ENCODE measurements at regions not wholly inside any gene's neighbourhood (a gene's known extent, or its start where the extent isn't known, plus 50 kb on each side); places are given as distances from the start of the nearest gene placed in this dataset.

DNA sequence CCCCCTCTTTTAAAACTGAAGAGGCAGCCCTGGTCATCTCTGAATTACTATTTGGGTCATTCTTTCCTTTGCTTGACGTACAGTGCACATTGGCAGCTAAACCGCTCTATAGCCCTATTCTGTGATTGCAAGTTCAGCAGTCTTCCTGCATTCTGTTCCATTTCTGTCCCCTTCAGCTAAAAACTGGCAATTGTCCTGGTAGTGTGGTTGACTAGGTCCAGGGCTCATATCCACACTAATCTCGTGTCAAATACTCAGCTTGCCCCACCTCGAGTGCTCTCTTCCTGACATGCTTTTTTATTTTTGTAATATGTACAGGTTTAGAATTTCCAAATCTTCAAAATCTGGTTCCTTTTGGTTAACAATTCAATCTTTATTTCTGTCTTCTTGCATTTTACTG is 282.1 kb downstream of the THBS2 start:
- WGBS = 91% methylated on average over 2 of the region's 4 CpGs
- H3K4me3 ChIP-seq (ENCODE audit: insufficient read depth in 1 of 2, low read depth in 1 of 2, low read length in 2 of 2) = no peak overlapping the region

DNA sequence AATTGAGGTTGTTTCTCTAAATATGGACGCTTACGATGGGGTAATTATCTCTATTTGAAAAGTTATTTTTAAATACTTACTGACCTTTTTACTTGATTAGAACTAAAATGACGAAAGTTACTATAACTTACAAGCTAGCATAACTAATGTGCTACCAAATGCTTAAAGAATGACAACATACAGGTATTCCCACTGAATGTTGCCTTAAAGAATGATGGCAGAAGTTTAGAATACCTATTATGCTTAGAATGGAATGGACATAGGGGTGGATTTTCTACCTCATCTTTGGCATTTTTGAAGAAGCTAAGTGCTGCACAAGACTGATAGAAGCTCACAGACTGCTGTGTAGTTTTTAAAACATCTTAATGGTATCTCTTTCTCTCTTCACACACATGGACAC is 284.8 kb downstream of the THBS2 start:
- Histone ChIP-seq H3K18ac (ENCODE audit: low read depth in 1 of 2, low read length in 2 of 2) (no peak overlapping the region), H4K91ac (ENCODE audit: low read length) (no peak overlapping the region), H2AFZ (ENCODE audit: low read depth, low read length) (no peak overlapping the region), H3K14ac (ENCODE audit: low read length in 2 of 2) (no peak overlapping the region), H3K9ac (ENCODE audit: low read length) (peak overlapping the region; percentile 59), H2AK5ac (ENCODE audit: low read length, severe bottlenecking) (no peak overlapping the region), H3K4me1 (ENCODE audit: control insufficient read depth, insufficient read depth, low read depth, low read length) (peaks cover 2% of the 10 kb centered on the region), H3K4me2 (ENCODE audit: low read length, poor library complexity, severe bottlenecking) (no peak overlapping the region), H3K79me1 (replicated peaks; ENCODE audit: low read length, poor library complexity, severe bottlenecking) (no peaks in the 10 kb centered on the region), H3K4ac (ENCODE audit: low read depth in 1 of 2, low read length in 2 of 2) (no peak overlapping the region), H2BK120ac (ENCODE audit: low read depth, low read length) (no peak overlapping the region), H2BK5ac (ENCODE audit: low read depth, low read length, poor library complexity, severe bottlenecking) (no peak overlapping the region), H2BK15ac (ENCODE audit: low read depth, poor library complexity, severe bottlenecking) (no peak overlapping the region), H4K8ac (ENCODE audit: low read length) (no peak overlapping the region), H3K4me3 (ENCODE audit: insufficient read depth in 1 of 2, low read depth in 1 of 2, low read length in 2 of 2) (no peak overlapping the region), H3K27me3 (ENCODE audit: control insufficient read depth in 1 of 2, insufficient read depth in 1 of 2, low read length in 2 of 2) (no peaks in the 10 kb centered on the region), H3K9me3 (ENCODE audit: control insufficient read depth, low read length) (peaks cover 2% of the 10 kb centered on the region), H3K36me3 (ENCODE audit: control insufficient read depth in 1 of 2, insufficient read depth in 2 of 2, low read depth in 1 of 2, low read length in 2 of 2) (no peaks in the 10 kb centered on the region), H3K27ac (ENCODE audit: low read length, poor library complexity, severe bottlenecking) (no peak overlapping the region), H2BK12ac (ENCODE audit: low read length in 2 of 2) (no peak overlapping the region), H3K23ac (ENCODE audit: low read length in 2 of 2) (no peak overlapping the region)
- no CpG with 5 or more reads among the region's 3 CpGs for WGBS
- DNase-seq = no peak

More for the DNA sequence above, 282.1 kb downstream of the THBS2 start:
- Histone ChIP-seq H4K8ac (ENCODE audit: low read length) (no peak overlapping the region), H3K36me3 (ENCODE audit: control insufficient read depth in 1 of 2, insufficient read depth in 2 of 2, low read depth in 1 of 2, low read length in 2 of 2) (no peaks in the 10 kb centered on the region), H3K27me3 (ENCODE audit: control insufficient read depth in 1 of 2, insufficient read depth in 1 of 2, low read length in 2 of 2) (no peaks in the 10 kb centered on the region), H3K4ac (ENCODE audit: low read depth in 1 of 2, low read length in 2 of 2) (no peak overlapping the region), H3K14ac (ENCODE audit: low read length in 2 of 2) (no peak overlapping the region), H2AFZ (ENCODE audit: low read depth, low read length) (no peak overlapping the region), H3K4me2 (ENCODE audit: low read length, poor library complexity, severe bottlenecking) (no peak overlapping the region), H3K27ac (ENCODE audit: low read length, poor library complexity, severe bottlenecking) (no peak overlapping the region), H3K9ac (ENCODE audit: low read length) (peak overlapping the region; percentile 19), H2BK15ac (ENCODE audit: low read depth, poor library complexity, severe bottlenecking) (no peak overlapping the region), H4K91ac (ENCODE audit: low read length) (no peak overlapping the region), H3K23ac (ENCODE audit: low read length in 2 of 2) (no peak overlapping the region), H3K4me1 (ENCODE audit: control insufficient read depth, insufficient read depth, low read depth, low read length) (no peaks in the 10 kb centered on the region), H2BK12ac (ENCODE audit: low read length in 2 of 2) (no peak overlapping the region), H3K79me1 (replicated peaks; ENCODE audit: low read length, poor library complexity, severe bottlenecking) (no peaks in the 10 kb centered on the region), H2BK5ac (ENCODE audit: low read depth, low read length, poor library complexity, severe bottlenecking) (no peak overlapping the region), H2AK5ac (ENCODE audit: low read length, severe bottlenecking) (no peak overlapping the region), H3K9me3 (ENCODE audit: control insufficient read depth, low read length) (no peaks in the 10 kb centered on the region), H3K18ac (ENCODE audit: low read depth in 1 of 2, low read length in 2 of 2) (no peak overlapping the region), H2BK120ac (ENCODE audit: low read depth, low read length) (no peak overlapping the region)
- no peak for DNase-seq

GRCh38 chr6:168968228-168968627 is 285.4 kb downstream of the THBS2 start:
- H3K4me3 ChIP-seq (ENCODE audit: insufficient read depth in 1 of 2, low read depth in 1 of 2, low read length in 2 of 2) = no peak overlapping the region
- no peak overlapping the region for H2BK120ac ChIP-seq (ENCODE audit: low read depth, low read length)
- no peak overlapping the region for H3K27ac ChIP-seq (ENCODE audit: low read length, poor library complexity, severe bottlenecking)
- no peak overlapping the region for H4K91ac ChIP-seq (ENCODE audit: low read length)
- H3K36me3 ChIP-seq (ENCODE audit: control insufficient read depth in 1 of 2, insufficient read depth in 2 of 2, low read depth in 1 of 2, low read length in 2 of 2) = no peaks in the 10 kb centered on the region
- H2BK5ac ChIP-seq (ENCODE audit: low read depth, low read length, poor library complexity, severe bottlenecking) = no peak overlapping the region
- 77% methylated on average over 6 of the region's 10 CpGs for WGBS
- no peaks in the 10 kb centered on the region for H3K27me3 ChIP-seq (ENCODE audit: control insufficient read depth in 1 of 2, insufficient read depth in 1 of 2, low read length in 2 of 2)
- H3K4ac ChIP-seq (ENCODE audit: low read depth in 1 of 2, low read length in 2 of 2) = no peak overlapping the region
- no peaks in the 10 kb centered on the region for H3K79me1 ChIP-seq (replicated peaks; ENCODE audit: low read length, poor library complexity, severe bottlenecking)
- H2BK12ac ChIP-seq (ENCODE audit: low read length in 2 of 2) = no peak overlapping the region
- no peak overlapping the region for H2BK15ac ChIP-seq (ENCODE audit: low read depth, poor library complexity, severe bottlenecking)
- H3K9ac ChIP-seq (ENCODE audit: low read length) = peak overlapping the region; percentile 77
- no peak overlapping the region for H2AFZ ChIP-seq (ENCODE audit: low read depth, low read length)
- peaks cover 2% of the 10 kb centered on the region for H3K9me3 ChIP-seq (ENCODE audit: control insufficient read depth, low read length)
- no peak overlapping the region for H4K8ac ChIP-seq (ENCODE audit: low read length)
- H3K4me1 ChIP-seq (ENCODE audit: control insufficient read depth, insufficient read depth, low read depth, low read length) = peaks cover 2% of the 10 kb centered on the region
- H3K14ac ChIP-seq (ENCODE audit: low read length in 2 of 2) = no peak overlapping the region
- H3K4me2 ChIP-seq (ENCODE audit: low read length, poor library complexity, severe bottlenecking) = no peak overlapping the region
- H3K23ac ChIP-seq (ENCODE audit: low read length in 2 of 2) = no peak overlapping the region
- no peak overlapping the region for H2AK5ac ChIP-seq (ENCODE audit: low read length, severe bottlenecking)
- H3K18ac ChIP-seq (ENCODE audit: low read depth in 1 of 2, low read length in 2 of 2) = no peak overlapping the region
- DNase-seq = peak; percentile 10

GRCh38 chr6:168967281-168967925 is 286.2 kb downstream of the THBS2 start:
- Histone ChIP-seq H2AFZ (ENCODE audit: low read depth, low read length) (no peak overlapping the region), H3K4me1 (ENCODE audit: control insufficient read depth, insufficient read depth, low read depth, low read length) (peaks cover 2% of the 10 kb centered on the region), H4K8ac (ENCODE audit: low read length) (no peak overlapping the region), H3K23ac (ENCODE audit: low read length in 2 of 2) (no peak overlapping the region), H3K18ac (ENCODE audit: low read depth in 1 of 2, low read length in 2 of 2) (no peak overlapping the region), H3K27ac (ENCODE audit: low read length, poor library complexity, severe bottlenecking) (no peak overlapping the region), H3K4me3 (ENCODE audit: insufficient read depth in 1 of 2, low read depth in 1 of 2, low read length in 2 of 2) (no peak overlapping the region), H3K79me1 (replicated peaks; ENCODE audit: low read length, poor library complexity, severe bottlenecking) (no peaks in the 10 kb centered on the region), H3K4me2 (ENCODE audit: low read length, poor library complexity, severe bottlenecking) (no peak overlapping the region), H3K36me3 (ENCODE audit: control insufficient read depth in 1 of 2, insufficient read depth in 2 of 2, low read depth in 1 of 2, low read length in 2 of 2) (no peaks in the 10 kb centered on the region), H4K91ac (ENCODE audit: low read length) (no peak overlapping the region), H3K27me3 (ENCODE audit: control insufficient read depth in 1 of 2, insufficient read depth in 1 of 2, low read length in 2 of 2) (no peaks in the 10 kb centered on the region), H3K9ac (ENCODE audit: low read length) (peak overlapping the region; percentile 77), H2BK12ac (ENCODE audit: low read length in 2 of 2) (no peak overlapping the region), H3K4ac (ENCODE audit: low read depth in 1 of 2, low read length in 2 of 2) (no peak overlapping the region), H2BK15ac (ENCODE audit: low read depth, poor library complexity, severe bottlenecking) (no peak overlapping the region), H2AK5ac (ENCODE audit: low read length, severe bottlenecking) (no peak overlapping the region), H2BK120ac (ENCODE audit: low read depth, low read length) (no peak overlapping the region), H2BK5ac (ENCODE audit: low read depth, low read length, poor library complexity, severe bottlenecking) (no peak overlapping the region), H3K9me3 (ENCODE audit: control insufficient read depth, low read length) (peaks cover 2% of the 10 kb centered on the region), H3K14ac (ENCODE audit: low read length in 2 of 2) (no peak overlapping the region)
- WGBS = 62% methylated on average over 3 of the region's 3 CpGs
- DNase-seq = no peak
